HepG2 (cell line): ENCODE measurements at regions not wholly inside any gene's neighbourhood (a gene's known extent, or its start where the extent isn't known, plus 50 kb on each side); places are given as distances from the start of the nearest gene placed in this dataset.

Source experiments
- ATAC-seq: fragments of 200-7000 bp; cut with Tn5 transposase; 3 replicates; pipeline ENCODE4 v1.9.1; 2020; ENCODE audit warnings: mild to moderate bottlenecking, moderate library complexity
- BruUV-seq: library from RNA; stranded (reverse); fragments of 400-500 nt; replicated peaks from 2 replicates; lab custom pipeline; 2021; lab: Mats Ljungman, UMichigan
- CTCF ChIA-PET: fragments of 300-600 bp; formaldehyde crosslinking; extraction: SDS; loops from one replicate; lab custom pipeline; 2021; ENCODE audit warnings: low total read pairs, inconsistent platforms, low intra/inter-chr PET ratio; lab: Yijun Ruan, JAX
- POLR2A ChIA-PET: fragments of 350-600 bp; sonication (Branson Sonifier 250); formaldehyde crosslinking; loops from one replicate; lab custom pipeline; 2020; ENCODE audit warnings: antibody characterized with exemption, inconsistent platforms; lab: Yijun Ruan, JAX
- DNase-seq: peaks from one replicate; pipeline ENCODE4 v3.0.0-alpha.2; 2015; ENCODE audit warnings: low spot score
- FAIRE-seq: peaks from 3 replicates; lab custom pipeline; 2011; peaks lifted over from hg19 to GRCh38; lab: Jason Lieb, UNC
- H2AFZ ChIP-seq: one replicate; pipeline ENCODE4 v1.6.1; 2011; ENCODE audit warnings: low read length, inconsistent platforms
- H3K27ac ChIP-seq: fragments of 300-600 bp; 3 replicates; pipeline ENCODE4 v1.8.0; 2011; ENCODE audit warnings: mixed run types, mild to moderate bottlenecking, mixed read lengths, low read length, inconsistent platforms; ENCODE audit not compliant: insufficient read depth; ENCODE audit errors: extremely low read length
- H3K27me3 ChIP-seq, 2 experiments: fragments of 200-600 bp in 1 of 2; 2 replicates in 1 of 2; 3 replicates in 1 of 2; pipeline versions ENCODE4 v1.6.0 to v1.8.0; 2011; ENCODE audit warnings: low read length in 2 of 2, mild to moderate bottlenecking in 2 of 2, moderate library complexity in 2 of 2, inconsistent platforms in 1 of 2; ENCODE audit not compliant: insufficient read depth in 2 of 2, control insufficient read depth in 1 of 2
- H3K36me3 ChIP-seq, 2 experiments: fragments of 200-600 bp in 1 of 2; replicated peaks in 1 of 2; 2 replicates in 1 of 2; 3 replicates in 1 of 2; pipeline versions ENCODE4 v1.5.1 to v1.8.0; 2011; ENCODE audit warnings: low read length in 2 of 2, inconsistent platforms in 1 of 2; ENCODE audit not compliant: insufficient read depth in 2 of 2, control insufficient read depth in 1 of 2
- H3K4me1 ChIP-seq: 2 replicates; pipeline ENCODE4 v1.5.1; 2012; ENCODE audit warnings: low read length, inconsistent platforms; ENCODE audit not compliant: insufficient read depth
- H3K4me2 ChIP-seq: 2 replicates; pipeline ENCODE4 v1.6.0; 2011; ENCODE audit warnings: low read depth, low read length, inconsistent platforms
- H3K4me3 ChIP-seq, 3 experiments: fragments of 200-600 bp in 1 of 3; sonication (generic), shearing (Covaris generic) in 1 of 3; replicated peaks in 1 of 3; 2 replicates each; pipeline ENCODE4 v1.5.1; 2011 to 2016; ENCODE audit warnings: low read length in 3 of 3, inconsistent platforms in 2 of 3, low read depth in 2 of 3, mild to moderate bottlenecking in 2 of 3, control low read depth in 1 of 3, mixed read lengths in 1 of 3; ENCODE audit not compliant: insufficient read depth in 1 of 3
- H3K79me2 ChIP-seq: one replicate; pipeline ENCODE4 v1.6.1; 2011; ENCODE audit warnings: low read length, inconsistent platforms; ENCODE audit not compliant: insufficient read depth
- H3K9ac ChIP-seq: 2 replicates; pipeline ENCODE4 v1.6.0; 2011; ENCODE audit warnings: mild to moderate bottlenecking, low read depth, low read length, inconsistent platforms; ENCODE audit not compliant: insufficient read depth
- H3K9me3 ChIP-seq: 2 replicates; pipeline ENCODE4 v1.5.1; 2012; ENCODE audit warnings: mild to moderate bottlenecking, low read length
- H4K20me1 ChIP-seq: 2 replicates; pipeline ENCODE4 v1.6.0; 2011; ENCODE audit warnings: inconsistent platforms, mild to moderate bottlenecking, low read length, moderate library complexity; ENCODE audit not compliant: insufficient read depth
- ATF5 ChIP-seq: sonication (generic); formaldehyde crosslinking; IDR thresholded peaks from 2 replicates; pipeline ENCODE4 v1.4.0; 2020; ENCODE audit warnings: mild to moderate bottlenecking, low read depth, missing genetic modification reagents
- CBX2 ChIP-seq, 2 experiments: fragments of 200-600 bp in 1 of 2; sonication (generic); formaldehyde crosslinking in 1 of 2; IDR thresholded peaks; 2 replicates each; pipeline versions ENCODE4 v1.7.0 to v1.8.1; 2018 to 2022; ENCODE audit warnings: low read depth in 2 of 2, low read length in 1 of 2, mild to moderate bottlenecking in 1 of 2, missing genetic modification reagents in 1 of 2
- DMAP1 ChIP-seq: IDR thresholded peaks from 2 replicates; pipeline ENCODE4 v1.6.1; 2016
- KDM3A ChIP-seq: IDR thresholded peaks from 2 replicates; pipeline ENCODE4 v1.6.1; 2018; ENCODE audit warnings: low read depth, missing compliant biosample characterization
- KLF13 ChIP-seq: sonication (generic); formaldehyde crosslinking; IDR thresholded peaks from 2 replicates; pipeline ENCODE4 v1.4.0; 2020; ENCODE audit warnings: mild to moderate bottlenecking, missing genetic modification reagents
- ONECUT2 ChIP-seq: sonication (generic); formaldehyde crosslinking; IDR thresholded peaks from 2 replicates; pipeline ENCODE4 v1.4.0; 2020; ENCODE audit warnings: missing genetic modification reagents
- SUZ12 ChIP-seq: fragments of 150-350 bp; IDR thresholded peaks from 2 replicates; pipeline ENCODE4 v1.6.1; 2014; ENCODE audit warnings: low read depth, low read length
- TMF1 ChIP-seq: sonication (generic); formaldehyde crosslinking; IDR thresholded peaks from 2 replicates; pipeline ENCODE4 v1.8.1; 2022; ENCODE audit warnings: low read depth, missing genetic modification reagents
- ZBTB10 ChIP-seq: sonication (generic); formaldehyde crosslinking; IDR thresholded peaks from 2 replicates; pipeline ENCODE4 v1.4.0; 2020; ENCODE audit warnings: missing genetic modification reagents, borderline replicate concordance
- ZBTB20 ChIP-seq: sonication (generic); formaldehyde crosslinking; IDR thresholded peaks from 2 replicates; pipeline ENCODE4 v1.8.1; 2023; ENCODE audit warnings: missing genetic modification reagents, low read depth, mild to moderate bottlenecking, borderline replicate concordance
- ZBTB49 ChIP-seq: sonication (generic); formaldehyde crosslinking; IDR thresholded peaks from 2 replicates; pipeline ENCODE4 v1.4.0; 2020; ENCODE audit warnings: missing genetic modification reagents, borderline replicate concordance
- ZNF441 ChIP-seq: sonication (generic); formaldehyde crosslinking; IDR thresholded peaks from 2 replicates; pipeline ENCODE4 v1.7.0; 2021; ENCODE audit warnings: missing genetic modification reagents, borderline replicate concordance
- ZNF652 ChIP-seq: IDR thresholded peaks from 2 replicates; pipeline ENCODE4 v1.6.1; 2016; ENCODE audit warnings: low read depth, borderline replicate concordance
- WGBS: methylation state at CpG from one replicate; pipeline ENCODE4 v1.1.6; 2017; ENCODE audit warnings: low lambda C conversion rate; 5-methylcytosine and 5-hydroxymethylcytosine counted together
- in situ Hi-C: cut with HindIII; loops from 2 replicates; pipeline ENCODE4 v1.10.0; 2017; ENCODE audit warnings: low pct_unique_long_range_greater_than_20kb; ENCODE audit not compliant: extremely low pct_ligation_motif_present
- intact Hi-C: fragments of 100-400 bp; cut with micrococcal nuclease; formaldehyde crosslinking; loops from one replicate; pipeline ENCODE4 v1.10.0; 2022; ENCODE audit not compliant: unreplicated experiment

- Histone ChIP-seq H3K9ac (no peak overlapping the region), H3K27ac (no peak overlapping the region), H4K20me1 (no peaks in the 10 kb centered on the region), H3K4me1 (no peaks in the 10 kb centered on the region), H3K27me3 (no peaks in the 10 kb centered on the region), H2AFZ (no peak overlapping the region), H3K4me3 (no peak overlapping the region), H3K36me3 (no peaks in the 10 kb centered on the region), H3K9me3 (peaks cover 92% of the 10 kb centered on the region), H3K4me2 (no peak overlapping the region), H3K79me2 (no peaks in the 10 kb centered on the region)
- TF ChIP-seq KDM3A (CRISPR knock-in tag) (no peak), ZNF652 (CRISPR knock-in tag) (no peak), ZBTB49 (no peak), ZBTB20 (CRISPR knock-in tag) (no peak), ONECUT2 (CRISPR knock-in tag) (no peak)
- ATAC-seq = no peak
- intact Hi-C loops (no loop called here), in situ Hi-C loops (no loop called here)
- CTCF ChIA-PET = no interaction called here
- DNase-seq = no peak
- POLR2A ChIA-PET = no interaction called here
- no TSS peak for BruUV-seq
- no peak for FAIRE-seq
- 26% methylated on average over 6 of the region's 6 CpGs for WGBS
Observed at GRCh38 chr19:28577666-28578065, 635.3 kb downstream of the UQCRFS1 start.

- FAIRE-seq = no peak
- in situ Hi-C loops (no loop called here), intact Hi-C loops (no loop called here)
- H3K36me3 ChIP-seq = no peaks in the 10 kb centered on the region
- H3K27me3 ChIP-seq = no peaks in the 10 kb centered on the region
- H2AFZ ChIP-seq = no peak overlapping the region
- no peak for ATAC-seq
- no peaks in the 10 kb centered on the region for H3K79me2 ChIP-seq
- H4K20me1 ChIP-seq = no peaks in the 10 kb centered on the region
- ChIA-PET CTCF (no interaction called here), POLR2A (no interaction called here)
- H3K4me2 ChIP-seq = no peak overlapping the region
- H3K4me3 ChIP-seq = no peak overlapping the region
- peaks cover 92% of the 10 kb centered on the region for H3K9me3 ChIP-seq
- no peak for DNase-seq
- H3K4me1 ChIP-seq = no peaks in the 10 kb centered on the region
- no TSS peak for BruUV-seq
- no peak overlapping the region for H3K9ac ChIP-seq
- WGBS = 0% methylated on average over 2 of the region's 2 CpGs
- no peak overlapping the region for H3K27ac ChIP-seq
- TF ChIP-seq DMAP1 (CRISPR knock-in tag) (no peak), SUZ12 (no peak), KLF13 (CRISPR knock-in tag) (no peak), ZBTB10 (CRISPR knock-in tag) (no peak), CBX2 (IDR thresholded peaks at IDR 0.05; ENCODE audit: low read depth, low read length) (no peak), CBX2 (CRISPR knock-in tag; IDR thresholded peaks at IDR 0.05; ENCODE audit: low read depth) (no peak), TMF1 (CRISPR knock-in tag) (no peak), ZNF441 (CRISPR knock-in tag) (no peak), ATF5 (CRISPR knock-in tag) (no peak)
Observed at GRCh38 chr19:28577233-28577632, 635.7 kb downstream of the UQCRFS1 start.
